ENCODE measurements at regions not wholly inside any gene's neighbourhood (a gene's known extent, or its start where the extent isn't known, plus 50 kb on each side); places are given as distances from the start of the nearest gene placed in this dataset.
"Not testable (repeated sequence)": the region's sequence is repeated elsewhere in the genome, so short reads cannot be mapped to it uniquely, and the experiment has no call there.

GRCh38 chr9:40097992-40098391 lies 742.5 kb downstream of the SPATA31A1 start:
- DNase-seq, result peak; percentile 14

GRCh38 chr9:40106003-40106782 lies 750.7 kb downstream of the SPATA31A1 start:
- DNase-seq, result peak; percentile 0

GRCh38 chr9:40106783-40107248 lies 751.3 kb downstream of the SPATA31A1 start:
- not testable (repeated sequence) for DNase-seq

- DNase-seq, result not testable (repeated sequence)
Observed at GRCh38 chr9:40107251-40107650, 751.8 kb downstream of the SPATA31A1 start.

- not testable (repeated sequence) for DNase-seq
Observed at GRCh38 chr9:40108465-40108864, 753.0 kb downstream of the SPATA31A1 start.

GRCh38 chr9:40110751-40111150 lies 755.3 kb downstream of the SPATA31A1 start:
- not testable (repeated sequence) for DNase-seq

- not testable (repeated sequence) for DNase-seq
Observed at GRCh38 chr9:40111571-40111970, 756.1 kb downstream of the SPATA31A1 start.

- DNase-seq, result not testable (repeated sequence)
Observed at GRCh38 chr9:40130598-40130997, 775.1 kb downstream of the SPATA31A1 start.

- not testable (repeated sequence) for DNase-seq
Observed at GRCh38 chr9:40169204-40169603, 813.7 kb downstream of the SPATA31A1 start.

- not testable (repeated sequence) for DNase-seq
Observed at GRCh38 chr9:40173316-40173715, 817.8 kb downstream of the SPATA31A1 start.

GRCh38 chr9:40174035-40174434 lies 818.6 kb downstream of the SPATA31A1 start:
- not testable (repeated sequence) for DNase-seq

- not testable (repeated sequence) for DNase-seq
Observed at GRCh38 chr9:40177403-40177802, 821.9 kb downstream of the SPATA31A1 start.

- DNase-seq, result not testable (repeated sequence)
Observed at GRCh38 chr9:40191403-40191802, 835.9 kb downstream of the SPATA31A1 start.

- DNase-seq, result not testable (repeated sequence)
Observed at GRCh38 chr9:40192162-40192561, 836.7 kb downstream of the SPATA31A1 start.

GRCh38 chr9:40196165-40196714 lies 840.8 kb downstream of the SPATA31A1 start:
- not testable (repeated sequence) for DNase-seq

GRCh38 chr9:40196803-40197202 lies 841.3 kb downstream of the SPATA31A1 start:
- DNase-seq, result not testable (repeated sequence)

GRCh38 chr9:40221596-40222233 lies 866.2 kb downstream of the SPATA31A1 start:
- DNase-seq, result not testable (repeated sequence)

GRCh38 chr9:40222617-40223200 lies 867.2 kb downstream of the SPATA31A1 start:
- DNase-seq, result not testable (repeated sequence)

- not testable (repeated sequence) for DNase-seq
Observed at GRCh38 chr9:40223353-40223752, 867.9 kb downstream of the SPATA31A1 start.

All from HCEC 1CT (cell line).